ENCODE measurements at regions not wholly inside any gene's neighbourhood (a gene's known extent, or its start where the extent isn't known, plus 50 kb on each side); places are given as distances from the start of the nearest gene placed in this dataset.

GRCh38 chr5:158099571-158100105, 240.7 kb upstream of the CLINT1 start:
- no peak for TF ChIP-seq CTCF (IDR thresholded peaks at IDR 0.05)
- no peaks in the 10 kb centered on the region for H3K9me3 Mint-ChIP-seq
- no peak overlapping the region for H3K4me3 ChIP-seq (ENCODE audit: low read length)
- H3K27ac Mint-ChIP-seq: no peak overlapping the region
- no peak overlapping the region for H3K4me3 Mint-ChIP-seq
- ATAC-seq (ENCODE audit: poor library complexity) (no peak), DNase-seq (no peak)
- POLR2A ChIA-PET: no interaction called here
- H3K9me3 ChIP-seq (ENCODE audit: control insufficient read depth in 1 of 2, insufficient read depth in 1 of 2, low read length in 2 of 2): no peaks in the 10 kb centered on the region
- H3K36me3 ChIP-seq (ENCODE audit: insufficient read depth, low read length): no peaks in the 10 kb centered on the region
- H3K36me3 Mint-ChIP-seq (ENCODE audit: low read depth): no peaks in the 10 kb centered on the region
- intact Hi-C loops (cut with DNase I, micrococcal nuclease): no loop called here
- H3K27me3 ChIP-seq (ENCODE audit: control insufficient read depth in 1 of 2, insufficient read depth in 2 of 2, low read length in 2 of 2): no peaks in the 10 kb centered on the region
- no peaks in the 10 kb centered on the region for H3K4me1 Mint-ChIP-seq (ENCODE audit: low read depth)
- no peak overlapping the region for H3K27ac ChIP-seq (ENCODE audit: low read depth in 1 of 2, low read length in 2 of 2)
- CTCF ChIA-PET: no interaction called here
- no peaks in the 10 kb centered on the region for H3K4me1 ChIP-seq (ENCODE audit: insufficient read depth, low read length)
- H3K27me3 Mint-ChIP-seq: peaks cover 4% of the 10 kb centered on the region

GRCh38 chr5:158096835-158097234, 237.9 kb upstream of the CLINT1 start:
- no peak for TF ChIP-seq CTCF (IDR thresholded peaks at IDR 0.05)
- peaks cover 10% of the 10 kb centered on the region for H3K27me3 Mint-ChIP-seq
- no peak overlapping the region for H3K27ac Mint-ChIP-seq
- H3K36me3 Mint-ChIP-seq (ENCODE audit: low read depth): no peaks in the 10 kb centered on the region
- Histone ChIP-seq H3K9me3 (ENCODE audit: control insufficient read depth in 1 of 2, insufficient read depth in 1 of 2, low read length in 2 of 2) (no peaks in the 10 kb centered on the region), H3K4me1 (ENCODE audit: insufficient read depth, low read length) (no peaks in the 10 kb centered on the region), H3K4me3 (ENCODE audit: low read length) (no peak overlapping the region), H3K27me3 (ENCODE audit: control insufficient read depth in 1 of 2, insufficient read depth in 2 of 2, low read length in 2 of 2) (peaks cover 0 to 3% of the 10 kb centered on the region in 2 experiments), H3K36me3 (ENCODE audit: insufficient read depth, low read length) (no peaks in the 10 kb centered on the region), H3K27ac (ENCODE audit: low read depth in 1 of 2, low read length in 2 of 2) (no peak overlapping the region)
- intact Hi-C loops (cut with DNase I, micrococcal nuclease): no loop called here
- DNase-seq (no peak), ATAC-seq (ENCODE audit: poor library complexity) (no peak)
- no peak overlapping the region for H3K4me3 Mint-ChIP-seq
- no peaks in the 10 kb centered on the region for H3K4me1 Mint-ChIP-seq (ENCODE audit: low read depth)
- ChIA-PET CTCF (no interaction called here), POLR2A (no interaction called here)
- H3K9me3 Mint-ChIP-seq: no peaks in the 10 kb centered on the region

GRCh38 chr5:158086856-158087255, 227.9 kb upstream of the CLINT1 start:
- Mint-ChIP-seq H3K36me3 (ENCODE audit: low read depth) (no peaks in the 10 kb centered on the region), H3K27ac (no peak overlapping the region), H3K4me1 (ENCODE audit: low read depth) (no peaks in the 10 kb centered on the region), H3K9me3 (no peaks in the 10 kb centered on the region), H3K27me3 (peaks cover 22% of the 10 kb centered on the region), H3K4me3 (no peak overlapping the region)
- no peak for ATAC-seq (ENCODE audit: poor library complexity)
- Histone ChIP-seq H3K27ac (ENCODE audit: low read depth in 1 of 2, low read length in 2 of 2) (no peak overlapping the region), H3K9me3 (ENCODE audit: control insufficient read depth in 1 of 2, insufficient read depth in 1 of 2, low read length in 2 of 2) (no peaks in the 10 kb centered on the region), H3K36me3 (ENCODE audit: insufficient read depth, low read length) (no peaks in the 10 kb centered on the region), H3K27me3 (ENCODE audit: control insufficient read depth in 1 of 2, insufficient read depth in 2 of 2, low read length in 2 of 2) (peaks cover 3 to 10% of the 10 kb centered on the region in 2 experiments), H3K4me1 (ENCODE audit: insufficient read depth, low read length) (no peaks in the 10 kb centered on the region), H3K4me3 (ENCODE audit: low read length) (no peak overlapping the region)
- DNase-seq: no peak
- TF ChIP-seq CTCF (IDR thresholded peaks at IDR 0.05): no peak
- ChIA-PET POLR2A (no interaction called here), CTCF (no interaction called here)
- intact Hi-C loops (cut with DNase I, micrococcal nuclease): no loop called here

Data from CD4-positive, alpha-beta T cell (primary cell).